SK-N-SH (cell line): ENCODE measurements at regions not wholly inside any gene's neighbourhood (a gene's known extent, or its start where the extent isn't known, plus 50 kb on each side); places are given as distances from the start of the nearest gene placed in this dataset.
A peak's percentile ranks its signal among the peaks of the same experiment; 100 is the strongest.

Experiments
- CTCF ChIA-PET: fragments of 300-600, 350-600 bp; formaldehyde crosslinking; extraction: SDS; loops from one replicate; lab custom pipeline; 2021; lab: Yijun Ruan, JAX
- POLR2A ChIA-PET: fragments of 350-600 bp; sonication (Branson Sonifier 250); formaldehyde crosslinking; extraction: SDS; loops from one replicate; lab custom pipeline; 2020; ENCODE audit warnings: antibody characterized with exemption, inconsistent platforms; lab: Yijun Ruan, JAX
- DNase-seq: peaks from one replicate; pipeline ENCODE4 v3.0.0; 2012
- H2AFZ ChIP-seq: fragments of 200-600 bp; sonication (generic); 2 replicates; pipeline ENCODE4 v1.8.1; 2016; ENCODE audit warnings: antibody characterized with exemption, mild to moderate bottlenecking, low read depth
- H3F3A ChIP-seq: fragments of 200-600 bp; sonication (generic); replicated peaks from 2 replicates; pipeline ENCODE3; 2016; ENCODE audit warnings: antibody characterized with exemption, mild to moderate bottlenecking; ENCODE audit not compliant: insufficient read depth
- H3K27ac ChIP-seq, 2 experiments: fragments of 200-500 bp in 1 of 2; fragments of 200-600 bp in 1 of 2; sonication (Bioruptor generic) in 1 of 2; sonication (generic), shearing (Covaris generic) in 1 of 2; 2 replicates each; pipeline versions ENCODE4 v1.5.1 to v1.6.1; 2014 to 2016; ENCODE audit warnings: low read depth in 2 of 2, inconsistent platforms in 1 of 2, low read length in 1 of 2, mild to moderate bottlenecking in 1 of 2, mixed read lengths in 1 of 2
- H3K27me3 ChIP-seq: fragments of 200-600 bp; sonication (generic), shearing (Covaris generic); 2 replicates; pipeline ENCODE4 v1.6.1; 2016; ENCODE audit warnings: mixed run types; ENCODE audit not compliant: insufficient read depth
- H3K36me3 ChIP-seq, 2 experiments: fragments of 200-500 bp in 1 of 2; fragments of 200-600 bp in 1 of 2; sonication (Bioruptor generic) in 1 of 2; sonication (generic) in 1 of 2; replicated peaks in 1 of 2; 2 replicates each; pipeline versions ENCODE3 to v1.5.1; 2014 to 2016; ENCODE audit warnings: low read length in 1 of 2, mild to moderate bottlenecking in 1 of 2; ENCODE audit not compliant: insufficient read depth in 2 of 2, control insufficient read depth in 1 of 2
- H3K4me1 ChIP-seq, 2 experiments: fragments of 200-500 bp in 1 of 2; fragments of 200-600 bp in 1 of 2; sonication (Bioruptor generic) in 1 of 2; sonication (generic), shearing (Covaris generic) in 1 of 2; 2 replicates each; pipeline versions ENCODE4 v1.5.1 to v1.6.1; 2014 to 2016; ENCODE audit warnings: low read depth in 1 of 2, low read length in 1 of 2, mixed run types in 1 of 2; ENCODE audit not compliant: insufficient read depth in 2 of 2, control insufficient read depth in 1 of 2
- H3K4me2 ChIP-seq: fragments of 200-600 bp; sonication (generic), shearing (Covaris generic); 2 replicates; pipeline ENCODE4 v1.6.1; 2017; ENCODE audit warnings: mixed run types
- H3K4me3 ChIP-seq, 2 experiments: fragments of 200-500 bp in 1 of 2; fragments of 200-600 bp in 1 of 2; sonication (Bioruptor generic) in 1 of 2; sonication (generic), shearing (Covaris generic) in 1 of 2; 2 replicates each; pipeline versions ENCODE4 v1.5.1 to v1.8.1; 2014 to 2016; ENCODE audit warnings: low read depth in 2 of 2, inconsistent platforms in 1 of 2, low read length in 1 of 2, mild to moderate bottlenecking in 1 of 2, mixed read lengths in 1 of 2, moderate library complexity in 1 of 2
- H3K79me2 ChIP-seq: fragments of 200-600 bp; sonication (generic); 2 replicates; pipeline ENCODE4 v1.8.1; 2017; ENCODE audit warnings: mild to moderate bottlenecking; ENCODE audit not compliant: insufficient read depth
- H3K9ac ChIP-seq: fragments of 200-600 bp; sonication (generic); 2 replicates; pipeline ENCODE4 v1.6.1; 2017; ENCODE audit warnings: mixed run types
- H3K9me2 ChIP-seq: fragments of 200-600 bp; sonication (generic); 2 replicates; pipeline ENCODE4 v1.6.1; 2017; ENCODE audit warnings: mixed run types
- H3K9me3 ChIP-seq: fragments of 200-600 bp; sonication (generic); 2 replicates; pipeline ENCODE4 v1.6.1; 2017; ENCODE audit warnings: mixed run types, mild to moderate bottlenecking, moderate library complexity
- H4K20me1 ChIP-seq: fragments of 200-600 bp; sonication (generic); 2 replicates; pipeline ENCODE4 v1.6.1; 2017; ENCODE audit warnings: mild to moderate bottlenecking, mixed run types; ENCODE audit not compliant: insufficient read depth
- CTCF ChIP-seq: fragments of 200-600 bp; sonication (generic); IDR thresholded peaks from 2 replicates; pipeline ENCODE4 v1.6.1; 2017; ENCODE audit warnings: antibody characterized with exemption, mild to moderate bottlenecking, moderate library complexity
- EP300 ChIP-seq, 2 experiments: IDR thresholded peaks; 2 replicates each; pipeline versions ENCODE4 v1.4.0 to v1.6.1; 2012; ENCODE audit warnings: borderline replicate concordance in 1 of 2, low read depth in 1 of 2, low read length in 1 of 2
- FOSL2 ChIP-seq: IDR thresholded peaks from 2 replicates; pipeline ENCODE4 v1.4.0; 2012; ENCODE audit warnings: low read depth, mild to moderate bottlenecking, moderate library complexity, borderline replicate concordance
- FOXJ3 ChIP-seq: sonication (generic); formaldehyde crosslinking; IDR thresholded peaks from 2 replicates; pipeline ENCODE4 v1.5.1; 2020; ENCODE audit warnings: mild to moderate bottlenecking, missing genetic modification reagents
- MXI1 ChIP-seq: IDR thresholded peaks from 2 replicates; pipeline ENCODE4 v1.6.1; 2012; ENCODE audit warnings: mild to moderate bottlenecking, low read depth, low read length, improper control_type of control experiment
- NRF1 ChIP-seq: IDR thresholded peaks from 2 replicates; pipeline ENCODE4 v1.6.1; 2012; ENCODE audit warnings: low read depth, mild to moderate bottlenecking, low read length
- PBX3 ChIP-seq: IDR thresholded peaks from 2 replicates; pipeline ENCODE4; 2012
- RCOR1 ChIP-seq: fragments of 150-350 bp; IDR thresholded peaks from 2 replicates; pipeline ENCODE4 v1.6.1; 2017; ENCODE audit warnings: antibody characterized with exemption, low read length
- RFX5 ChIP-seq: IDR thresholded peaks from 2 replicates; pipeline ENCODE4 v1.6.1; 2012; ENCODE audit warnings: mild to moderate bottlenecking, improper control_type of control experiment, low read length
- SMC3 ChIP-seq: IDR thresholded peaks from 2 replicates; pipeline ENCODE4 v1.6.1; 2012; ENCODE audit warnings: low read depth, low read length, improper control_type of control experiment
- ZBTB33 ChIP-seq: IDR thresholded peaks from 2 replicates; pipeline ENCODE4 v1.4.0; 2012; ENCODE audit warnings: low read depth, borderline replicate concordance
- WGBS: methylation state at CpG from one replicate; pipeline ENCODE4 v1.1.6; 2017; ENCODE audit warnings: low lambda C conversion rate; 5-methylcytosine and 5-hydroxymethylcytosine counted together

GRCh38 chr11:72519220-72519881, 85.0 kb upstream of the CLPB start:
- 52% methylated on average over 8 of the region's 8 CpGs for WGBS
- Histone ChIP-seq H3K27ac (no peak overlapping the region), H4K20me1 (no peaks in the 10 kb centered on the region), H3K4me2 (peak overlapping the region; percentile 51; the same call in 1 of the 2 replicates), H3K9me2 (no peaks in the 10 kb centered on the region), H3K27me3 (no peaks in the 10 kb centered on the region), H3K4me1 (peaks cover 0 to 3% of the 10 kb centered on the region in 2 experiments; a peak in 2 of 4 replicates), H3K79me2 (no peaks in the 10 kb centered on the region), H3K36me3 (no peaks in the 10 kb centered on the region), H3K9me3 (no peaks in the 10 kb centered on the region), H3K9ac (no peak overlapping the region), H3F3A (no peaks in the 10 kb centered on the region), H2AFZ (peak overlapping the region; percentile 45; the same call in 1 of the 2 replicates), H3K4me3 (no peak overlapping the region; a peak in 1 of 4 replicates)
- ChIA-PET CTCF (interaction anchor here (1.4 kb wide), 1 partner anchor 123 kb away, joined by 3 read pairs; no protein-coding TSS in a partner anchor), POLR2A (no interaction called here)
- peak; percentile 39 for DNase-seq
- TF ChIP-seq FOXJ3 (CRISPR knock-in tag): no peak
- no peak for TF ChIP-seq RCOR1
- TF ChIP-seq NRF1: no peak
- no peak for TF ChIP-seq FOSL2
- no peak for TF ChIP-seq SMC3

DNA sequence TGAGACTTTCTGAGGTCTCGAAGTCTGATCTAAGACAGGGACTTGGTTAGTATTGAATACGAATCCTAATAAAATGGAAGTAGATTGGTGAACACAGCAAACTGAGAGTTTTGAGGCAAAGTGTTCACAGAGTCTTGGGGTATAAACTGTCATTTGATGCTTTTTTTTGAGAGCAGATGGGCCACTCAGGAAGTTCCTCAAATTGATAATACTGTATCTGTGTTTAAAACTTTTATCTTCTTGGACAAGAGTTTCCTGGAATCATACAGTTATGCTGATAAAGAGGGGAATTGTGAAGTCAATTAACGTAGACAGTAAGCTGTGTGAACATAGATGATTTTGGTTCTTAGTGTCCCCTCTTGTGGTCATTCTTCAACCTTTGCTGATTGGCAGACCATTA, 80.0 kb upstream of the CLPB start:
- peaks cover 4% of the 10 kb centered on the region; the same call in 1 of the 2 replicates for H3K9me3 ChIP-seq
- no peaks in the 10 kb centered on the region for H3K9me2 ChIP-seq
- H3K36me3 ChIP-seq: no peaks in the 10 kb centered on the region
- H3K4me1 ChIP-seq: peaks cover 0 to under 1% of the 10 kb centered on the region in 2 experiments; a peak in 1 of 4 replicates
- CTCF ChIA-PET: interaction anchor here (1.0 kb wide), 1 partner anchor 23 kb away, joined by 3 read pairs; no protein-coding TSS in a partner anchor
- no peak overlapping the region for H3K4me2 ChIP-seq
- 27% methylated on average over 3 of the region's 3 CpGs for WGBS
- no peaks in the 10 kb centered on the region for H3K27me3 ChIP-seq
- DNase-seq: no peak
- no peaks in the 10 kb centered on the region for H4K20me1 ChIP-seq
- TF ChIP-seq MXI1 (no peak), FOXJ3 (CRISPR knock-in tag) (no peak), NRF1 (no peak), RCOR1 (no peak), ZBTB33 (no peak), FOSL2 (no peak), PBX3 (no peak), CTCF (no peak), EP300 (IDR thresholded peaks at IDR 0.05; ENCODE audit: borderline replicate concordance in 1 of 2, low read depth in 1 of 2, low read length in 1 of 2) (no peak), RFX5 (no peak)
- no peaks in the 10 kb centered on the region for H3F3A ChIP-seq
- H3K27ac ChIP-seq: no peak overlapping the region
- H3K79me2 ChIP-seq: no peaks in the 10 kb centered on the region
- POLR2A ChIA-PET: no interaction called here
- H2AFZ ChIP-seq: no peak overlapping the region
- no peak overlapping the region for H3K9ac ChIP-seq
- no peak overlapping the region for H3K4me3 ChIP-seq
